SK-N-SH treated with all-trans-retinoic acid at 6 μM for 48 hours (cell line): ENCODE measurements at regions not wholly inside any gene's neighbourhood (a gene's known extent, or its start where the extent isn't known, plus 50 kb on each side); places are given as distances from the start of the nearest gene placed in this dataset.

Experiments
- ARNTL ChIP-seq: fragments of 450-650 bp; formaldehyde crosslinking; IDR thresholded peaks from 2 replicates; pipeline ENCODE4 v1.5.0; 2020; ENCODE audit warnings: low read depth, mild to moderate bottlenecking, moderate library complexity, borderline replicate concordance
- CREB5 ChIP-seq: fragments of 250-450 bp; sonication (Bioruptor Pico); IDR thresholded peaks from 2 replicates; pipeline ENCODE4 v1.5.1; 2020; ENCODE audit warnings: low read depth, mild to moderate bottlenecking, moderate library complexity
- CSDC2 ChIP-seq: fragments of 250-450 bp; sonication (Bioruptor Pico); IDR thresholded peaks from 2 replicates; pipeline ENCODE4 v1.5.0; 2020; ENCODE audit warnings: mild to moderate bottlenecking, moderate library complexity
- ESRRG ChIP-seq: fragments of 250-450 bp; sonication (Bioruptor Pico); IDR thresholded peaks from 2 replicates; pipeline ENCODE4 v1.6.1; 2021; ENCODE audit warnings: mild to moderate bottlenecking
- OSR1 ChIP-seq: fragments of 250-450 bp; sonication (Bioruptor Pico); IDR thresholded peaks from 2 replicates; pipeline ENCODE4 v1.8.0; 2022; ENCODE audit warnings: moderate library complexity, mild to moderate bottlenecking, inconsistent platforms
- PATZ1 ChIP-seq: fragments of 250-450 bp; sonication (Bioruptor Pico); IDR thresholded peaks from 2 replicates; pipeline ENCODE4 v1.8.0; 2020; ENCODE audit warnings: mild to moderate bottlenecking, moderate library complexity, borderline replicate concordance
- PPARA ChIP-seq: fragments of 250-450 bp; sonication (Bioruptor Pico); IDR thresholded peaks from 2 replicates; pipeline ENCODE4 v1.5.0; 2020; ENCODE audit warnings: mild to moderate bottlenecking, borderline replicate concordance
- RARB ChIP-seq: fragments of 250-450 bp; sonication (Bioruptor Pico); IDR thresholded peaks from 2 replicates; pipeline ENCODE4 v1.8.0; 2021; ENCODE audit warnings: mild to moderate bottlenecking, moderate library complexity
- ZC3H10 ChIP-seq: fragments of 250-450 bp; sonication (Bioruptor Pico); IDR thresholded peaks from 2 replicates; pipeline ENCODE4 v1.5.1; 2021; ENCODE audit warnings: mild to moderate bottlenecking, moderate library complexity
- ZFP3 ChIP-seq: fragments of 250-450 bp; sonication (Bioruptor Pico); IDR thresholded peaks from 2 replicates; pipeline ENCODE4 v1.5.0; 2020; ENCODE audit warnings: mild to moderate bottlenecking, moderate library complexity
- ZFP30 ChIP-seq: fragments of 450-650 bp; formaldehyde crosslinking; IDR thresholded peaks from 2 replicates; pipeline ENCODE4 v1.5.0; 2022; ENCODE audit warnings: mild to moderate bottlenecking, moderate library complexity
- ZNF8 ChIP-seq: fragments of 450-650 bp; formaldehyde crosslinking; IDR thresholded peaks from 2 replicates; pipeline ENCODE4 v1.5.0; 2020; ENCODE audit warnings: mild to moderate bottlenecking, moderate library complexity

GRCh38 chr10:120097766-120098165, 205.2 kb downstream of the SEC23IP start:
- TF ChIP-seq ARNTL (CRISPR knock-in tag) (no peak), CSDC2 (CRISPR knock-in tag) (no peak), ZFP30 (CRISPR knock-in tag) (no peak), ZC3H10 (CRISPR knock-in tag) (no peak), OSR1 (CRISPR knock-in tag) (no peak), PPARA (CRISPR knock-in tag) (no peak), CREB5 (no peak), ZNF8 (CRISPR knock-in tag) (no peak), PATZ1 (no peak), ZFP3 (CRISPR knock-in tag) (no peak), RARB (no peak), ESRRG (CRISPR knock-in tag) (no peak)
